Inflammatory macrophage (primary cell): ENCODE measurements at regions not wholly inside any gene's neighbourhood (a gene's known extent, or its start where the extent isn't known, plus 50 kb on each side); places are given as distances from the start of the nearest gene placed in this dataset.
A peak's percentile ranks its signal among the peaks of the same experiment; 100 is the strongest.

ENCODE experiments used
- DNase-seq, 2 donors: peaks; one replicate each; pipeline ENCODE4 v3.0.0-alpha.2; 2020 to 2022

DNA sequence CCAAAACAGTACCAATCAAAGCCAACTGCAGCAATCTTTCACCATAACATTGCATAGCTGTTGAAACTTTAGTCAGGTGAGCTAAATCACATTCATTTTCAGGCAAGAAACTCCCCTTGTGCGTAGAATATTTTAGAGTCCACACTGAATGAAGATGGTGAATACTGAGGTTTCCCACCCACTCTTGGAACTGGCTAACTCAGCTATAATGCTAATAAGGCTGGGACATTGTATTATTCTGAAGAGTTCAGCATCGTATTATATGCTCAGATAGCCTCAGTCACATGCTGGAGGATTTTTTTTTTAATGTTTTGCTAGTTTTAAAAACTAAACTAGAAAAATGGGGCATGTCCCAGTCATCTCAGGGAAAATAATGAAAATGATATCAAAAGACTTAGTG, 352.3 kb upstream of the FMN2 start:
- DNase-seq: no peak

DNA sequence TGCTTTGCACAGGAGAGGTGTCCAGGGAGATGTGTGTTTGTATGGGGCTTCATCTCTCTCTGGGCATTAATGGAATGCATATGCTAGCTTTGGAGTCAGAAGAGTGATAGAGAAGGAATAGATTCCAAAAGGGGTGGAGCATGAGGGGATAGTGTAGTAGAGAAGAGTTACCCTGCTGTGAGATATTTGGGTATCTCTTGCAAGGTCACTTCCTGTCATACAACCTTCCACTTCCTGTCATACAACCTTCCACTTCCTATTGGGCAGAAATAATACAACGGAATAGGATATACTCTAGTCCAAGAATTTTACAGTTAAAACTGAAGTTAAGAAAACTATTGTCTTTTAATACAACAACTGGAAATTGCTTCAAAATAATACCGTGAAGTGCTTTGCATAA, 351.8 kb upstream of the FMN2 start:
- DNase-seq: no peak

DNA sequence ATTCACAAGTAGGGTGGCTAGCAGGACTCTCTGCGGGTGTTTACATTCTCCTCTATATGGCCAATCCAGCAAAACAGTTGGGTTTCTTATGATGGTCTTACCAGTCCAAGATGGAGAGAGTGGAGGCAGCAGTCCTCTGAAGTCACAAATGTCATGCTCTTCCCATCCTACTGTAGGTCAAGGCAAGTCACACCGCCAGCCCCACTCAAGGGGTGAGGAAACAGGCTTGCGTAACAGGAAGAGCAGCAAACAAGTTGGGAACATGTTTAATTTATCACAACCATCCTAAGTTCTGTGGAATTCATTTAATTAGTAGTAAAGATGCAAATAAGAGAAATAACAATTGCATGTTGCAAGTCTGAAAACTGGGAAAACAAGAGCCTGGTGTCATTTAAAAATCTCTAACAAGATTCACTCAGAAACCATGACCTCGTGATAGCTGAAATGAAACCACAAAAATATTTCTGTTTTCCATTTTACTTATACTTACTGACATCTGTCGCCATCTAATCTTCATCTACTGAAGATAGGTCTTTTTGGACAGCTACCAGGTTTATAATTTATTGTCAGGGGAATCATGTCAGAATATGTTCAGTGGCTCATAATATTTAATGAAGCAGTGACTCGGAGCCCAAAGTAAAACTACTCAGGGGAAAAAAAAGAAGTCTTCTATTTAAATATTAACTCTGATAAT, 349.1 kb upstream of the FMN2 start:
- peak; percentile 7 to 19 for DNase-seq

DNA sequence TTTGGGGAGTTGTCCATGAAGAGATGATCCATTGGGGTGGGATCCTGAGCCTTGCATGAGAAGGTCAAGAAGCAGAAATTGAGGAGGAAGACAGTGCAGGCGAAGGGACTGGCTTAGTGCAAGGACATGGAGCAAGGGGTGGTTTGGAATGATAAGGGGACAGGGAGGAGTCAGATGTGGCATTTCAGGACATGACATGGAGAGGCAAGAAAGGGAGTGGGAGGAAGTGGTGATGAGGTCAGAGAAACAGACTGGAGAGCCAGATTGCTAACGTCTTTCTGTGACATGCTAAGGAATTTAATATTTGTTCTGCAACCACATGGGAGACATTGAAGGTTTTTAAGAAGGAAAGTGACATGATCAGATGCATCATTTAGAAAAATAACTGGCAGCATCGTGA, 346.8 kb upstream of the FMN2 start:
- DNase-seq: no peak

DNA sequence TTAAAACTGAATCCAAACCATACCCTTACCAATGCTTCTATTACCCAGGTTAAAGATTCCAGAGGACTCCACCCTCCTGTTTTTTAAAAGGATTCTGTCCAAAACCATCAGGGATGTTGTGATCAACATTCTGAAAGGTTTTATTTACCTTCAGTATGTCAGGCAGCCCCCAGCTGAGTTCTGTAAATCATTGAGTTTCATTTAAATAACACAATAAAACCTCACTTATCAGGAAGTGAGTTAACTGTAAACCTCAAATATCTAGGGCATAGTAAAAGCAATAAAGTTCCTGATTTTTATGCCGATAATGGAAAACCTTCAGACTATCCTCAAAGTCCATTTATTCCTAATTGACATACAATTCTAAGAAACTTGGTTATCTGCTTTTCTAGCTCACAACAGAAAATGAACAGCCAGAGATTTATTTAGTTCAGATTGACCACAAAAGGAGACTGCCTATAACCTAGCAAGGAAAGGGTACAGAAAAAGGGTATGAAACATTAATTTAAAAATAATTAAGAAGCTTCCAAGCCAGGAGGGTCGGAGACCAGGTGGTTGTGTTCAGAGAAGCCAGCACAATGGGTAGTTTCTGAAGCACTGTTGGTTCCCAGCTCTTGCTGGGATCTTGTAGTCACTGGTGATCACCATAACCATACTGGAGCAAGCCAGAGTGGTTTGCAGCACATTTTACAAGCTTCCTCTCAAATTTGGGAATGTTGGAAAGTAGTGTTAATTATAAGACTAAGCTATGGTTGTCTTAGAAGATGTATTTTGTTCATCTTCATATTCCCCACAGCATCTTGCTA, 336.4 kb upstream of the FMN2 start:
- DNase-seq: no peak

DNA sequence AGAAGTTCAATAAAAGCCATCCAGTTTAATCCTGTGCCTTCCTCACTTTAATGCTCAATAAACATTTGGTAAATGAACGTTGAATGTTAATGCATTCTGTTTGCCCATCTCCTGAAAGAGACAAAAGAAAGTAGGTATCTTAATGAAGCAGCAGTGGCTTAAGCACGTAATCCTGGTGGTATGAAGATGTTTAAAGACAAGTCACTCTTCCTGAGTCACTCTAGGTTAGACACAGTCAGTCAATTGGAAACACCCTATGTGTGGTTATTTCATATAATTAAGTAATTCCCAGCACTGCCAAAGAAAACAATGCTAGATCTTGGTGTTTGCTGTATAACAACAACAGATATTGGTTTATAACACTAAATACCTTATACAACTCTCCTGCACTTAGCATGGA, 334.0 kb upstream of the FMN2 start:
- no peak for DNase-seq

DNA sequence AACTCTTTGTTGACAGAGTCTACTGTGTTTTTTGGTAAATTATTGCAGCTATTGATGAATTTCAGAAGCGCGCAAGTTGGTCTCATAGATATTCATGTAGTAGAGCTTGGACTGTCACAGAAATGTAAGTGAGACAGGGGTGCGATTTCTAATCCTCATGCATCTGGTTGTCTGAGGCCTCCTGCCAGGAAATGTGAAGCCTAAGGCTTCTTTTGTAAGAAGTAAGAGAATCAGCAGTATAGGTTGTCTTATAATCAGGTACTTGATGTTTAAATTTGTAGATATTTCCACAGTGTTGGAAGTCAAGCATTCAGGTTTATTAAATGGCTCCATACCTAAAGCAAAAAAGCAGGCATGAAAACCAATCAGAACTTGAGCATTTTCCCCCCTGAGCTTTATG, 332.9 kb upstream of the FMN2 start:
- DNase-seq: no peak

DNA sequence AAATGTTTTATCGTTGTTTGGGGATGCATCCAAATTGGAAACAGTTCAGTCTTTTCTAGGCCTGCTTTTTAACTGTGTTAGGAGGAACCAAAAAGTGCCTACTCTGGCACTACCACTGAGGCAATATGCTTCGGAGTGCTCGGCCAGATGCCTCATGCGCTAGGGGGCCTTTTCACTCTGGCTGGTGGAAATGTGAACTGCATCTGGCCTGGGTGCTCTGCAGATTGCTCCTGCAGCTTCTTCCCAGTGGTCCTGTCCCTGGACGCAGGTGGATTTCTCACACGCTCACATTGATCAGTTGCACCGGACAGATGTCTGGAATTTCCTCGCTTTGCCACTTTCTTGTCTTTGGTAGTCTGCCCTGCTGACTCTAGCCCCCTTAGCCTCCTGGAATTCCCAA, 330.2 kb upstream of the FMN2 start:
- no peak for DNase-seq

DNA sequence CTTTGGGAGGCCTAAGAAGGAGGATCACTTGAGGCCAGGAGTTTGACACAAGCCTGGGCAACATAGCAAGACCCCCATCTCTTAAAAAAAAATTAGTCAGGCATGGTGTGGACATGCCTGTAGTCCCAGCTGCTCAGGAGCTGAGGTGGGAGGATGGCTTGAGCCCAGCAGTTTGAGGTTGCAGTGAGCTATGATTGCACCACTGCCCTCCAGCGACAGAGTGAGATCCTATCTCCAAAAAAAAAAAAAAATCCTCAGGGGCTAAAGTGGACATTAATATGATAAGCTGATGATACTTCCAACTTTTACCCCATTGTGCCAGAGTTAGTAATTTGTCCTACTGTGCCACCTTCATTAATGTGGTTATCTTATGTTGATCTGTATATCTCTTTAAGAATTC, 327.8 kb upstream of the FMN2 start:
- no peak for DNase-seq

DNA sequence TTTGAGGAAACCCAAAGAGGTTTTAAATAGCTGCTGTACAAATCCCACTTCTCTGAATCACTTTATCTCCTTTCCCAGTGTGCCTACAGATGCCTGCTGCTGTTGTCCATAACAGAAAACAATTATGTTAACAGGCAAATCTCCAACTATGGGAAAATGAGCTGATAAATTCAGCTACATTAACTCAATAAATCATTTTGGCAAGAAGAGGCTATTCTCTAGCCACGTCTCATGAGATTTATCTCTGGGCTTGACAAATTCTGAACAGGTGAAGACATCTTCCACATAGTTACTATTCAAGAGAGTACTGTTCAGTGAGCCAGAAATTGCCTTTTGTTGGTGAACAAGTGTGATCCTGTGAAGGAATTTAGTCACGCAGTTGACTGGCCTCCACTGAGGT, 327.1 kb upstream of the FMN2 start:
- DNase-seq: no peak

DNA sequence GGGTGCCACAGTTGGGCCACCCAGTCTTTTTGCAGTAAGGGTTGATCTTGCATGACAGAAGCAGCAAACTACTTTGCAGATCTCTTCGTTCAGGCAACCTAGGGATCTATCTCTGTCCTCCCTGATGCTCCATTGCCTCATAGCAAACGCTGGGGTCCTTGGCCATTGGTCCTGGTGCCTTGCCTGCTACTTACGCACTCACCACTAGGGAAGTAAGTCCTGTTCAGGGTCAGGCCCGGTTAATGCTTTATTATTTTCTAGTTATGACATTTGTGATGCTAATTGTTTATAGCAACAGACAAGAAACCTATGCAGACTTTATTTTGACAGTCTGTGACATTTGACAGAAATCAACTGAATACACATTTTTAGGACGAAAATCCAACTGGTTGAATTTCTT, 326.5 kb upstream of the FMN2 start:
- no peak for DNase-seq

DNA sequence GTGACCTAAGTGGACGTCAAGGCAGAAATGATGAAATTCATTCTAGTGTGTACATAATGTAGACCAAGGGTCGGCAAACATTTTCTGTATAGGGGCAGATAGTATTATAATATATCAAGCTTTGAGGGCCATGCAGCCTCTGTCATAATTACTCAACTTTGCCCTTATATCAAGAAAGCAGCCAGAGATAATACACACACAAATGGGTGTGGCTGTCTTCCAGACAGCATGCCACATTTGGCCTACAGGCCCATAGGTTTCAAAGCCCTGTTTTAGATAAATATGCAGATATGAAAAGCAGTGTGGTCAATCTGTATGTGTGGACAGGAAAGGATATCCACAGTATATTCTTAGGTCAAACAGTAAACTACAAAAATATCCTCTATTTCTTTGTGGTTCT, 320.1 kb upstream of the FMN2 start:
- no peak for DNase-seq

DNA sequence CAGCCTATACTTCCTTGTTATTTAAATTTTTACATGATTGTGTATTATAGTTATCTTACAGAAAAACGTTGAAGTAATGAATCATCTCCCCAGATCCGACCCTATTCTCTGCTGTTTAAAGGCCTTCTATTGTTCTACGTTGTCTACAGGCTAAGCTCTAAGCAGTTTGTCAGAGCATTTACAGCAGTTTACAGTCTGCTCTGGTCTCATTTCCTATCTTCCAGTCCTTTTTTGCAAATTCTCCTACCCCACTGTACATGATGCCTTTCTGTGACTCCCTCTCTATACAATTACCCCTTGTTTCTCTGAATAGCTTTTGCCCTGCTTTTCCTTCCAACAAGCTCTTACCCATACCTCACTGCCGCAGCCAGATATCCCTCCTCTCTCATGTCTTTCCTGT, 319.2 kb upstream of the FMN2 start:
- no peak for DNase-seq

DNA sequence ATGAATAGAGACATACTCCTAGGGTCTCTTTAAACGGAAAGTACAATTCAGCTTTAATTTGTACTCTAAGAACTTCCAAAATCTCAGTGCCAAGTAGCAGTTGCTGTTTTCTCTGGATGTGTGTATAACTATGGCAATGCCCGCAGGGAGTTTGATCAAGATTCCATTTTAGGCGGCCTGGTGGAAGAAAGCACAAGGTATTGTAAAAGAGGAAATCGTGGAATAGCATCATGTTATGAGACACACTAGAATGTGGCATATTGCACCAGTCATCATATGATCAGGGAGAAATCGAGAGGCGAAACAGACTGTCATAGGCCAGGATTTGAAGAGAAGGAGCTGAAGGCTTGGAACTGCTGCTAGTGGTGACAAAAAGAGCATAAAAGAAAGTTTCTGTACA, 316.2 kb upstream of the FMN2 start:
- no peak for DNase-seq

DNA sequence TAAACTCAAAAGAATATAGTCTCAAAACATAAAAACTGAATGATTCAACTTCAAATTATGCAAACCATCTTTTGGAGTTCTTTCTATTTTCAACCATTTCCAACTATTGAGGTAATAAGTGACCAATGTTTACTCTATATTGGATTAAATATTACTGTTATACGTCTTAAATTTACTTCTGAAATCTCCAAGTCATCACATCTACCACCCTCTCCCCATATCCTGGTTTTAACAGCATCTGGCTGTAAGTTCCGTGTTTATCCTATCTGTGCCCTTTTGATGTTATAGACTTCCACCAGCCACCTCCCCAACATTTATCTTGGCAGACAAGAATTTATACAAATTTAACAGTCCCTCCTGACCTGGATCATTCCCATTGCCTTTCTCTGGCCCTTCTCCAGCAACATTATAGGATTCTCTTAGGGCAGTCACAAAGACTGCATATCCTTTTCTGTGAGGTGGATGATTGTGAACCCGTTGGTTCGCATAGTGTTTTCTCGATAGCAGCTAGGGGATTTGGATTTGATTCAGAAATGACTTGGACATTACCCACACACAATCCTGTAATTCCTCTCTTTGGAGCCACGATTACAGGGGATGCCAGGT, 313.4 kb upstream of the FMN2 start:
- DNase-seq: no peak

DNA sequence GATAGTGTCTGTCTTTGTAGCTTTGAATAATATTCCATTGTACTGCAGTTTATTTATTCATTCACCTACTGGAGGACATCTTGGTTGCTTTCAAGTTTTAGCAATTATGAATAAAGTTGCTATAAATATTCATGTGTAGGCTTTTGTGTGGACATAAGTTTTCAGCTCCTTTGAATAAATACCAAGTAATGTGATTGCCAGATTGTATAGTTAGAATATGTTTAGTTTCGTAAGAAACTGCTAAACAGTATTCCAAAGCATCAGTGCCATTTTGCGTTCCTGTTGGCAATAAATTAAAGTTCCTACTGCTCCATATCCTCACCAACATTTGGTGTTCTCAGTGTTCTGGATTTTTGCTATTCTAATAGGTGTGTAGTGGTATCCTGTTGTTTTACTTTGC, 311.7 kb upstream of the FMN2 start:
- DNase-seq: no peak

DNA sequence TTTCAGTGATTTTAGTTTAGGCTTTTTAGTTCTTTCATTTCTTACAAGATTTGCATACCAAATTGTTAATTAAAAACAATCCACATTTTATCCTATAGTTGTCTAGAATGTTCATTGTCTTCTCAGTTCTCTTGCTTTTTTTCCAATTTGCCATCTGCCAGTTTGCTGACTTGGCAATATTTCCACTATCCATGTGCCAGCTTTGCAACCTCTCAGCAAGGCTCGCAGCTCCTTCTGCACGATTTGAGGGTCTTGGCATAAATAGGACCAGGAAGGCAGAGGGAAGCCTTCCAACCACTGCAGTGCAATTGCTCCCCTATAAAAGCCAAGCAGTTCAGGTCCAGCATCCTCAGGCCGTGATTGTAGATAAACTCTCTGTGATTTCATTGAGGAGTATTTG, 306.8 kb upstream of the FMN2 start:
- no peak for DNase-seq

DNA sequence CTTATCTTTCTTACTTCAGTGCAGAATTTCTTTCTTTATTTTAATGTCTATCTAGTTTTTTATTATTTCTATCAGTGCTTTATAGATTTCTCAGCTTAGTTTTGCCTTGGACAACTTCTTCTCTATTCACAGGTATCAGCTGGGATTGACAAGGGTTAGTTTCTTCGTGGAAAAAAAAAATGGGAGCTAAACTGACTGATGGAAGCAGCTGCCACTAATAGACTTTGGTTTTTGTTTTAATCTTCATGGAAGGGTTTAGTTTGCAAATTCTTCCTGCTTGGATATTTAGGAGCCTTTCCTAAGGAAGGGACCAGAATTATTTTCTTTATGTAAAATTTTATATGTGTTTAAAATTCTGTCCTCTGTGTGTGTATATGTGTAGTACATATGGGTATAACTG, 306.1 kb upstream of the FMN2 start:
- DNase-seq: no peak

DNA sequence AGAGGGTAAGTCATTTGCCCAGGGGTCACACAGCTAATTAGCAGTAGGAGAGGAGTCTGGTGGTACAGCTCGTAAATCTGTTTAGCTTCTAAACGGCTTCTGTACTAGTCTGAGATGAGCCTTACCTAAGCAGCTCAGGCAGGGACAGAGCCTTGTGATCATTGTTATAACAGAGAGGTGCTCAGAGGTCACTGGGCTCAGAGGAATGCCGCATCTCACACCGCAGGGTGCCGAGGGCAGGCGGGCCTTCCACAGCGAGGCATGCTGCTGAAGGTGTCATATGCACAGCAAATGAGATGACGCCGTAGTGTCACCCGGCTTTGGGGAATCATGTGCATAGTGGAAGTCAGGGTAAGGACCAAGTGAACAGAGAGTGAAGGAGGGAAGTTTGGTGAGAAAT, 305.2 kb upstream of the FMN2 start:
- no peak for DNase-seq

DNA sequence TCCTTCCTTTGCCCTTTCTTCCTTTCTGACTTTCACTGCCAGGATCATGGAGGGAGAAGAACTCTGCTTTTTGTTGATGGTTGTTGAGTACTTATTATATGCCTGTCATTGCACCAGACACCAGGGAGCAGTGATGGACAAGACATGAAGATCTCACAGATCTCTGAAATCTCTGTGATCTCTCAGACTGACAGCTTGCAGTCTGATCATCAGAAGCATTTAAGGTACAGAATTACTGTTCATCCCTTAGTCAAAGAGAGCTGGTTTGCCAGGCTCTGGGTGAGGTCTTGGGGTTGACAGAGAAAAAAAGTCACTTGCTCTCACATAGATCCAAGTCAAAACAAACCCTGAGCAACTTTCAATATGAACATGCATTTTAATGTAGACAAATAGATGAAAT, 299.5 kb upstream of the FMN2 start:
- peak; percentile 25 to 51 for DNase-seq

DNA sequence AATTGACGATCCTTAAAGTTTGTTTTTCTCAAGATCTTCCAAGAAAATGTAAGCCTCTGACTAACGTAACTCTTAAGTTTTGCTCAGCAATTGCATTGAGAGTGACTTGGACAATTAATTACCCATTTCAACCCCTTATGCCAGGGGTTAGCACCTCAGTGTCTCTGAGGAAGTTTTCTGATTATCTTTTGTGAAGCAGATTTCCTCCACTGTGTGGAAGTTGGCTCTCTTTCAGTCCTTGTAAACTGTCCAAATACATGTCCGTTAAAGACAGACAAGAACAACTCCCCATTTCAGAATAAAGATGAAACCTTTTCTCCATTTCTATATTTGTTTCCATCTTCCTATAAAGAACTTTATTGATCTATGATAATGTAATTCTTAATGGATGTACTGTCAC, 296.4 kb upstream of the FMN2 start:
- no peak for DNase-seq

DNA sequence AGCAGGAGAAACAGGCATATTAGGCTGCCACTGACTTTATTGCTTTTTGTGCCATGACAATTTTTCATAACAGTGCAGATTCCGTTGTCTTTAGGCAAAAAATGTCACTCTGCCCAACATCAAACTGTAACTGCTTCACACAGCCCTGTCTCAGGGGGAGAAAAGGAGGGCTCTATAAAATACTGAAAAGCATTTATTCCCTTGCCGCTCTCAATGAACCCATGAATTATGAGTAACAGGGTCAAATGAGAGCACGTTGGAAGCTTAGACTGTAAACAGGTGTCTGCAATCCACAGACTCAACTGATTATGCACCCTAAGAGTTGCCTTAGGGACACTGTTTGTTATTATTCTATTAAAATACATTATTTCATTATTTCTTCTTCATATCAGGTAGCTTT, 292.1 kb upstream of the FMN2 start:
- DNase-seq: no peak

DNA sequence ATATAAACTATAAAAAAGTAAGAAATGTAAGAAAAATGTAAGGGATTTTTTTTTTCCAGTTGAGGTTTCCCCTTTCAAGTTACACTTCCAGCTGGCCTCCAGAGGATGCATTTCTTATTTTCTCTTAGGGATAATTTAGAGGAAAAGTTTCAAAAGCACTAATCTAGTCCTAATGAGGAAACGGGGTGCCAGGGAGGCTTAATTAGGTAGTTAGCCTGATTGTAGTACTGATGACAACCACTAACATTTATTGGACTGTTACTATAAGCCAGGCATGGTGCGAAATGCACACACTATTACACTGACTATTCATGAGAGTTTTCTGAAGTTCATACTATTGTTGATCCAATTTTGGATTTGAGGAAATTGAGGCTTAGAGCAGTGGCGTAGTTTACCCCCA, 290.8 kb upstream of the FMN2 start:
- no peak for DNase-seq

DNA sequence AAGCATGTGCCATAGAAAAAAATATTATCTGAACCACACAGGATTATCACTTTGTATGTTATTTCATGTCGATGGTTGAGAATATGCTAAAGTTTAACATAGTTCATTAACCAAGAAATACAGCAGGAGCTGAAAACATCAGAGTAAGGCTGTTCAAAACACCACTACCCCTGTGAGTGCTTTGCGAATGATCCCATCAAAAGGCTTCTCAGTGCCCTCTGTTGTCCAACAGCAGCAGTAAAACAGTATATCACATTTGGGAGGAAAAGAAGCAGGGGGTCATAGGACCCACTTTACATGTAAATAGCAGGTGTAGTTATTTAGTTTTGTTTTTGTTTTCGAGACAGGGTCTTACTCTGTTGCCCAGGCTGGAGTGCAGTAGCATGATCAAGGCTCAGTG, 289.4 kb upstream of the FMN2 start:
- no peak for DNase-seq
